HG02885 (cell line): ENCODE measurements at regions not wholly inside any gene's neighbourhood (a gene's known extent, or its start where the extent isn't known, plus 50 kb on each side); places are given as distances from the start of the nearest gene placed in this dataset.

Experiments
- ATAC-seq: cut with Tn5 transposase; IDR thresholded peaks from one replicate; pipeline ENCODE4 v1.9.1; 2021; ENCODE audit warnings: mild to moderate bottlenecking; ENCODE audit not compliant: unreplicated experiment, poor library complexity

- no peak for ATAC-seq
These were observed 57.6 kb upstream of the RBPJ start for GRCh38 chr4:26263165-26263564.

GRCh38 chr4:26264109-26264508 is 56.7 kb upstream of the RBPJ start:
- ATAC-seq, result no peak

- ATAC-seq, result no peak
These were observed 53.7 kb upstream of the RBPJ start for GRCh38 chr4:26267087-26267486.

- ATAC-seq, result no peak
These were observed 52.6 kb upstream of the RBPJ start for GRCh38 chr4:26268246-26268645.

- no peak for ATAC-seq
These were observed 51.8 kb upstream of the RBPJ start for GRCh38 chr4:26269038-26269437.
